Smooth muscle cell (in vitro differentiated cells): ENCODE measurements at regions not wholly inside any gene's neighbourhood (a gene's known extent, or its start where the extent isn't known, plus 50 kb on each side); places are given as distances from the start of the nearest gene placed in this dataset.

Source experiments
- DNase-seq: peaks from one replicate; lab custom pipeline; 2025; ENCODE audit not compliant: unreplicated experiment; lab: John Stamatoyannopoulos, UW
- H2AFZ ChIP-seq: fragments of 200-600 bp; sonication (generic); 2 replicates; pipeline ENCODE4 v1.6.0; 2016; ENCODE audit warnings: antibody characterized with exemption, low read depth, mild to moderate bottlenecking
- H3F3A ChIP-seq: fragments of 200-600 bp; sonication (generic); 2 replicates; pipeline ENCODE4 v1.6.0; 2017; ENCODE audit warnings: antibody characterized with exemption, low read depth
- H3K27ac ChIP-seq: fragments of 200-600 bp; sonication (generic); 2 replicates; pipeline ENCODE4 v1.5.1; 2016; ENCODE audit warnings: low read depth, mild to moderate bottlenecking
- H3K27me3 ChIP-seq: fragments of 200-600 bp; sonication (generic); 2 replicates; pipeline ENCODE4 v1.6.1; 2016; ENCODE audit warnings: low read depth, mild to moderate bottlenecking
- H3K36me3 ChIP-seq: fragments of 200-600 bp; sonication (generic); 2 replicates; pipeline ENCODE4 v1.5.1; 2016; ENCODE audit warnings: low read depth
- H3K4me1 ChIP-seq: fragments of 200-600 bp; sonication (generic); 2 replicates; pipeline ENCODE4 v1.5.1; 2016; ENCODE audit warnings: low read depth
- H3K4me2 ChIP-seq: fragments of 200-600 bp; sonication (generic); 2 replicates; pipeline ENCODE4 v1.6.0; 2016; ENCODE audit warnings: mild to moderate bottlenecking
- H3K4me3 ChIP-seq: fragments of 200-600 bp; sonication (generic); 2 replicates; pipeline ENCODE4 v1.5.1; 2016; ENCODE audit warnings: mild to moderate bottlenecking
- H3K79me2 ChIP-seq: fragments of 200-600 bp; sonication (generic); 2 replicates; pipeline ENCODE4 v1.6.0; 2016; ENCODE audit warnings: low read depth, mild to moderate bottlenecking
- H3K9ac ChIP-seq: fragments of 200-600 bp; sonication (generic); 2 replicates; pipeline ENCODE4 v1.6.0; 2016; ENCODE audit warnings: low read depth
- H3K9me3 ChIP-seq: fragments of 200-600 bp; sonication (generic); replicated peaks from 2 replicates; pipeline ENCODE4 v1.5.1; 2016; ENCODE audit warnings: low read depth
- H4K20me1 ChIP-seq: fragments of 200-600 bp; sonication (generic); 2 replicates; pipeline ENCODE4 v1.6.0; 2016; ENCODE audit warnings: low read depth
- CTCF ChIP-seq: fragments of 200-600 bp; sonication (generic); IDR thresholded peaks from 2 replicates; pipeline ENCODE4 v1.5.1; 2017; ENCODE audit warnings: borderline replicate concordance, mild to moderate bottlenecking, antibody characterized with exemption; ENCODE audit not compliant: insufficient read depth, poor library complexity, severe bottlenecking
- WGBS: methylation state at CpG from one replicate; pipeline ENCODE4 v1.1.7; 2016; ENCODE audit warnings: low lambda C conversion rate; 5-methylcytosine and 5-hydroxymethylcytosine counted together

GRCh38 chr6:12467706-12468670, 177.8 kb downstream of the EDN1 start:
- DNase-seq = no peak

GRCh38 chr6:12472601-12473038, 182.5 kb downstream of the EDN1 start:
- no peak for TF ChIP-seq CTCF
- Histone ChIP-seq H3K4me3 (no peak overlapping the region), H3F3A (no peaks in the 10 kb centered on the region), H3K4me2 (no peak overlapping the region), H3K79me2 (no peaks in the 10 kb centered on the region), H3K9ac (peak overlapping the region; percentile 56), H3K27me3 (no peaks in the 10 kb centered on the region), H3K27ac (peak overlapping the region; percentile 85), H4K20me1 (no peaks in the 10 kb centered on the region), H3K36me3 (no peaks in the 10 kb centered on the region), H3K4me1 (peaks cover 5% of the 10 kb centered on the region), H3K9me3 (no peaks in the 10 kb centered on the region), H2AFZ (peak overlapping the region; percentile 32)
- WGBS = 49% methylated on average over 4 of the region's 4 CpGs
- DNase-seq = no peak

More at GRCh38 chr6:12467706-12468670, 177.8 kb downstream of the EDN1 start:
- H4K20me1 ChIP-seq = no peaks in the 10 kb centered on the region
- no peak overlapping the region for H2AFZ ChIP-seq
- TF ChIP-seq CTCF = no peak
- peak overlapping the region; percentile 27 for H3K27ac ChIP-seq
- H3K4me2 ChIP-seq = no peak overlapping the region
- no peaks in the 10 kb centered on the region for H3F3A ChIP-seq
- no peaks in the 10 kb centered on the region for H3K9me3 ChIP-seq
- WGBS = 59% methylated on average over 8 of the region's 8 CpGs
- H3K36me3 ChIP-seq = no peaks in the 10 kb centered on the region
- H3K79me2 ChIP-seq = no peaks in the 10 kb centered on the region
- peaks cover 5% of the 10 kb centered on the region for H3K4me1 ChIP-seq
- H3K4me3 ChIP-seq = no peak overlapping the region
- H3K9ac ChIP-seq = no peak overlapping the region
- no peaks in the 10 kb centered on the region for H3K27me3 ChIP-seq

GRCh38 chr6:12473494-12473893, 183.3 kb downstream of the EDN1 start:
- Histone ChIP-seq H3K4me2 (no peak overlapping the region), H3K27me3 (no peaks in the 10 kb centered on the region), H3K4me1 (peaks cover 5% of the 10 kb centered on the region), H3K4me3 (no peak overlapping the region), H3K79me2 (no peaks in the 10 kb centered on the region), H3K9ac (no peak overlapping the region), H3F3A (no peaks in the 10 kb centered on the region), H4K20me1 (no peaks in the 10 kb centered on the region), H3K36me3 (no peaks in the 10 kb centered on the region), H3K9me3 (no peaks in the 10 kb centered on the region), H2AFZ (no peak overlapping the region), H3K27ac (peak overlapping the region; percentile 85)
- WGBS = 90% methylated on average over 1 of the region's 1 CpG
- TF ChIP-seq CTCF = no peak
- DNase-seq = no peak
